CD4-positive, alpha-beta T cell treated with Interleukin-4 for 4 hours (primary cell): ENCODE measurements at regions not wholly inside any gene's neighbourhood (a gene's known extent, or its start where the extent isn't known, plus 50 kb on each side); places are given as distances from the start of the nearest gene placed in this dataset.
"Not testable (repeated sequence)": the region's sequence is repeated elsewhere in the genome, so short reads cannot be mapped to it uniquely, and the experiment has no call there.

Experiments used
- DNase-seq: peaks from one replicate; pipeline ENCODE4 v3.0.0-alpha.2; 2020

GRCh38 chr6:141874930-141875602 is 257.7 kb upstream of the GJE1 start:
- DNase-seq, result no peak

GRCh38 chr6:141869509-141869908 is 263.2 kb upstream of the GJE1 start:
- DNase-seq, result not testable (repeated sequence)

- no peak for DNase-seq
Observed at GRCh38 chr6:141867767-141868166, 265.0 kb upstream of the GJE1 start.

- no peak for DNase-seq
Observed at GRCh38 chr6:141866731-141867497, 265.8 kb upstream of the GJE1 start.

- DNase-seq, result no peak
Observed at GRCh38 chr6:141851063-141851462, 281.7 kb upstream of the GJE1 start.

GRCh38 chr6:141848029-141848890 is 284.5 kb upstream of the GJE1 start:
- peak; percentile 54 for DNase-seq

GRCh38 chr6:141846639-141847038 is 286.1 kb upstream of the GJE1 start:
- DNase-seq, result no peak

- DNase-seq, result no peak
Observed at GRCh38 chr6:141843178-141843834, 289.4 kb upstream of the GJE1 start.

GRCh38 chr6:141833001-141833655 is 299.6 kb upstream of the GJE1 start:
- DNase-seq, result no peak

- DNase-seq, result no peak
Observed at GRCh38 chr6:141830530-141830929, 302.2 kb upstream of the GJE1 start.

- no peak for DNase-seq
Observed at GRCh38 chr6:141829566-141830360, 303.0 kb upstream of the GJE1 start.

GRCh38 chr6:141824350-141824749 is 308.4 kb upstream of the GJE1 start:
- DNase-seq, result no peak

GRCh38 chr6:141815039-141815438 is 317.7 kb upstream of the GJE1 start:
- DNase-seq, result not testable (repeated sequence)

GRCh38 chr6:141809901-141810300 is 322.8 kb upstream of the GJE1 start:
- DNase-seq, result no peak

GRCh38 chr6:141808662-141809061 is 324.1 kb upstream of the GJE1 start:
- DNase-seq, result no peak

- not testable (repeated sequence) for DNase-seq
Observed at GRCh38 chr6:141800973-141801372, 331.8 kb upstream of the GJE1 start.

GRCh38 chr6:141790921-141791320 is 341.8 kb upstream of the GJE1 start:
- DNase-seq, result no peak

- DNase-seq, result no peak
Observed at GRCh38 chr6:141788096-141788495, 344.6 kb upstream of the GJE1 start.

GRCh38 chr6:141783585-141783984 is 349.1 kb upstream of the GJE1 start:
- no peak for DNase-seq

- DNase-seq, result no peak
Observed at GRCh38 chr6:141780296-141780695, 352.4 kb upstream of the GJE1 start.

GRCh38 chr6:141764388-141764787 is 368.3 kb upstream of the GJE1 start:
- no peak for DNase-seq

- DNase-seq, result no peak
Observed at GRCh38 chr6:141758430-141758829, 374.3 kb upstream of the GJE1 start.
